Kidney epithelial cell (primary cell): ENCODE measurements at regions not wholly inside any gene's neighbourhood (a gene's known extent, or its start where the extent isn't known, plus 50 kb on each side); places are given as distances from the start of the nearest gene placed in this dataset.

Source experiments
- DNase-seq: peaks from one replicate; pipeline ENCODE4 v3.0.0-alpha.2; 2010; ENCODE audit warnings: low read depth
- H3K27me3 ChIP-seq: 2 replicates; pipeline ENCODE4 v1.6.0; 2011; ENCODE audit warnings: low read length; ENCODE audit not compliant: control insufficient read depth, insufficient read depth
- H3K36me3 ChIP-seq: 2 replicates; pipeline ENCODE4 v1.5.1; 2011; ENCODE audit warnings: low read length; ENCODE audit not compliant: control insufficient read depth, insufficient read depth
- H3K4me3 ChIP-seq: 2 replicates; pipeline ENCODE4 v1.5.1; 2011; ENCODE audit warnings: low read depth, mild to moderate bottlenecking, control low read depth, low read length
- CTCF ChIP-seq: IDR thresholded peaks from 2 replicates; pipeline ENCODE4 v1.5.1; 2011; ENCODE audit warnings: mild to moderate bottlenecking, moderate library complexity, low read length, control low read depth, inconsistent platforms; ENCODE audit not compliant: insufficient read depth, poor library complexity, severe bottlenecking

- H3K36me3 ChIP-seq: no peaks in the 10 kb centered on the region
- no peak overlapping the region for H3K4me3 ChIP-seq
- no peak for DNase-seq
Observed at GRCh38 chr7:15916681-15917380, 230.3 kb upstream of the MEOX2 start.

GRCh38 chr7:15915686-15916293, 229.3 kb upstream of the MEOX2 start:
- H3K4me3 ChIP-seq: no peak overlapping the region
- no peak for DNase-seq
- no peaks in the 10 kb centered on the region for H3K27me3 ChIP-seq
- no peak for TF ChIP-seq CTCF
- H3K36me3 ChIP-seq: no peaks in the 10 kb centered on the region

More at GRCh38 chr7:15916681-15917380, 230.3 kb upstream of the MEOX2 start:
- no peaks in the 10 kb centered on the region for H3K27me3 ChIP-seq
- no peak for TF ChIP-seq CTCF

GRCh38 chr7:15914611-15915010, 228.1 kb upstream of the MEOX2 start:
- no peaks in the 10 kb centered on the region for H3K36me3 ChIP-seq
- TF ChIP-seq CTCF: no peak
- no peak overlapping the region for H3K4me3 ChIP-seq
- no peaks in the 10 kb centered on the region for H3K27me3 ChIP-seq
- no peak for DNase-seq

GRCh38 chr7:15906436-15906835, 220.0 kb upstream of the MEOX2 start:
- no peaks in the 10 kb centered on the region for H3K36me3 ChIP-seq
- TF ChIP-seq CTCF: no peak
- H3K27me3 ChIP-seq: no peaks in the 10 kb centered on the region
- no peak overlapping the region for H3K4me3 ChIP-seq
- no peak for DNase-seq

GRCh38 chr7:15905251-15906040, 219.0 kb upstream of the MEOX2 start:
- no peak for DNase-seq
- no peaks in the 10 kb centered on the region for H3K36me3 ChIP-seq
- no peak for TF ChIP-seq CTCF
- H3K27me3 ChIP-seq: no peaks in the 10 kb centered on the region
- H3K4me3 ChIP-seq: no peak overlapping the region
